Globus pallidus (tissue), 1 donor: ENCODE measurements at regions not wholly inside any gene's neighbourhood (a gene's known extent, or its start where the extent isn't known, plus 50 kb on each side); places are given as distances from the start of the nearest gene placed in this dataset.
"Not testable (repeated sequence)": the region's sequence is repeated elsewhere in the genome, so short reads cannot be mapped to it uniquely, and the experiment has no call there.

Source experiments
- DNase-seq: peaks from one replicate; pipeline ENCODE4 v3.0.0-alpha.2; 2015; ENCODE audit warnings: low spot score

- no peak for DNase-seq
These were observed 150.1 kb downstream of the HAO1 start for GRCh38 chr20:7790189-7790588.

DNA sequence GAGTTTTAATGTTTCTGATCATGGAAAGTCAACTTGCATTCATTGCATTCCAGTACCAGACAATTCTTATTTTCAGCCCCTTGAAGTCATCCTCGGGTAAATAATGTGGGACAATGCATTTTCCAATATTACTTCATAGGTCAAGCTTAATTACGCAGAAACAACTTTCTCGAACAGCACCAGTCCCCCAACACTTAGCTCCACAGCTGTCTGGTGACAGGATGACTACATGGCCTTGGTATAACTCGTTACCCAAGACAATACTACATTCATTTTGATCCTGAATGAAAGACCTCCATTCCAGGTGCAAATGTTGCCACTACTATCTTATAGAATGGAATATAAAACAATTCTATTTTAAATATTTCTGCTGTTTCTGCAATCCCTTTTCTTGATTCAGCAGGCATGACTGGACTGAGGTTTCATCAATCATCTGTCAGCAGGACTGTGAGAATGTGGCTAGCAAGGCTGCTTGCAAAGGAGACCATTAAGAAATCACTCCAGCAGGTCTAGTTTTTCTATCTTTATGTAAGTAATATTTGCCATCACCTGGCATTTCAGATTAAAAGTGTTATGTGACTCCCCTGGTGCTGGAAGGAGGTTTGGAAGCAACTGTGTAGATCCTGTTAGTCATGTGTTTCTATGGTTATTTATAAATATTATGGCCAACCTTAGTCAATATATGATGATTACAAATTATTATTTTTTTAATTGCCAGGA, 147.9 kb downstream of the HAO1 start:
- no peak for DNase-seq

DNA sequence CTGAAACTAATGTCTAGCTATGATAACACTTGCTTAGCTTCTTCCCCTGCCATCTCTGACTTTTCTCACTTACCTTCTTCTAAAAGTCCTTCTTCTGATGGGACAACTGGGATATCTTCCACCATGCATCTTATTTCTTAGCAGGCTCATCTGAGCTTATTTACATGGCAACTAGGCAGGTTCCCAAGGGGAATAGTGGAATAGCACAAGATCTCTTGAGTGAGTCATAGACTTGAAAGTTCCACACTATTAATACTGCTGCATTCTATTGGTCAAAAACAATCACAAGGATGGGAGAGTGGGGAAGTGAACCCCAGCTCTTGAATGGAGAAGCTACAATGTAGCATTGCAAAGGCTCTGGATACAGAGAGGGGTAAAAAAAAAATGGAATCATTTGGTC, 142.1 kb downstream of the HAO1 start:
- no peak for DNase-seq

GRCh38 chr20:7799862-7800261, 140.4 kb downstream of the HAO1 start:
- DNase-seq, result no peak

DNA sequence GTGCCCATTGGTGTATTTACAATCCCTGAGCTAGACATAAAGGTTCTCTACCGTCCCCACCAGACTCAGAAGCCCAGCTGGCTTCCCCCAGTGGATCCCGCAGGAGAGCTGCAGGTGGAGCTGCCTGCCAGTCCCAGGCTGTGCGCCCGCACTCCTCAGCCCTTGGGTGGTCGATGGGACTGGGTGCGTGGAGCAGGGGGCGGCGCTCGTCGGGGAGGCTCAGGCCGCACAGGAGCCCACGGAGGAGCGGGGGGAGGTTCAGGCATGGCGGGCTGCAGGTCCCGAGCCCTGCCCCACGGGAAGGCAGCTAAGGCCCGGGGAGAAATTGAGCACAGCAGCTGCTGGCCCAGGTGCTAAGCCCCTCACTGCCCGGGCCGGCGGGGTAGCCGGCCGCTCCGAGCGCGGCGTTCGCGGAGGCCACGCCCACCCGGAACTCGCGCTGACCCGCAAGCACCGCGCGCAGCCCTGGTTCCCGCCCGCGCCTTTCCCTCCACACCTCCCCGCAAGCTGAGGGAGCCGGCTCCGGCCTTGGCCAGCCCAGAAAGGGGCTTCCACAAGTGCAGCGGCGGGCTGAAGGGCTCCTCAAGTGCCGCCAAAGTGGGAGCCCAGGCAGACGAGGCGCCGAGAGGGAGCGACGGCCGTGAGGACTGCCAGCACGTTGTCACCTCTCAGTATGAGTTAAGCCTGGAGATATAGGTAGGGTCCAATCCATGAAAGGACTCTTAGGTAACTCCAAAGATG, 136.7 kb downstream of the HAO1 start:
- not testable (repeated sequence) for DNase-seq

GRCh38 chr20:7806831-7807230, 133.4 kb downstream of the HAO1 start:
- no peak for DNase-seq

- DNase-seq, result no peak
These were observed 123.0 kb downstream of the HAO1 start for GRCh38 chr20:7817286-7817685.

- DNase-seq, result no peak
These were observed 121.8 kb downstream of the HAO1 start for GRCh38 chr20:7818477-7818876.

DNA sequence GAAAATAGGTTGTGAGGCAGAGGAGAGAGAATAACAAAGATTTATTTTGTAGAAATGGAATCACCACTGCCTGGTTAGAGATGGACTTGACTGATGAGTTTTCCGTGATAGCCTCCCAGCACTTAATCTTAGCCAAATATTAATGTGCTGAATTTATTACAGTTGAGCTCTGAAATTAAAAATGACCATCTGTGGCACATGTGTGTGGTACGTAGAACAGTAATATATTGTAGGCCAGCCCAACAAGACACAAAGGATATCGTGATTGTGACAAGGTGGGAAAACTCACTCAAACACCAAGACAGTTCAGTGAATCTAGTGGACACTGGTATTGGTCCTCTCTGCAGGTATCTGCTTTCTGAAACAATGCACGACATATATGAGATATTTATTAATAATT, 119.4 kb downstream of the HAO1 start:
- DNase-seq, result no peak

GRCh38 chr20:7822772-7823171, 117.5 kb downstream of the HAO1 start:
- no peak for DNase-seq

GRCh38 chr20:7828437-7828836, 111.8 kb downstream of the HAO1 start:
- DNase-seq, result no peak

GRCh38 chr20:7829031-7829430, 111.2 kb downstream of the HAO1 start:
- DNase-seq, result no peak

DNA sequence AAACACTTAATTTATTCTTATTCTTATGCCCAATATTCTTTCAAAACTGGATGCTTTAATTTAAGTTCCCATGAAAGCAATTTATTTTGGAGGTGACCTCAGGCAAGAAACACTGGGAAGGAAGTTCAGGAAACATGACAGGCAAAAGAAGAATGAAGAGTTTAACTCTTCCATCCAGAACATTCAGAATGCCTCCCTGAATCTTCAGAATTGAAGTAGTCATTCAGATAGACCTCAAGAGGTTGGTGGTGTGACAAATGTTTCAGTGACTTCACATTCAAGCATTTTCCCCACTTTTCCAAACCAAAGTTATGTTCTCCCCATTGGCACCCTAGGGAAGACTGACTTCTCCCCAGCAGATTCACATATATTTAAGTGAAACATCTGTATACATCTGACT, 110.5 kb downstream of the HAO1 start:
- no peak for DNase-seq
